ENCODE measurements at regions not wholly inside any gene's neighbourhood (a gene's known extent, or its start where the extent isn't known, plus 50 kb on each side); places are given as distances from the start of the nearest gene placed in this dataset.

DNA sequence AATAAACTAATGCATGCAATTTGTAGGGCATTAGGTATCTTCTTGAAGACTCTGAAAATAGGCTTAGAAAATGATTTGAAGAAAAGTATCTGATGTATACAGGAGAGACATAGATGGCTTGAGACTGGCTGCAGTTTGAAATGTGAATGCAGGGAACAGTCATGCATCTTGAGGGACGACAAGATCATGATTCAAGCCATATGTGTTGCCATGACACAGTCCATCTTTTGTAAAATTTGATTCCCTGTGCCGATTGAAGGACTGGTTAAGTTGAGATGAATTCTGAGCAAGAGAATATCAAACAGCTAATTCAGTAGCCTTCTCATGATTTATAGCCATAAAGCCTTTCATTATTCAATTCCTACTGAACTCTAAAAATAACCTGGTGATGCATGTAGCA is 231.6 kb downstream of the CASP12 start:
- ChIA-PET POLR2A (no interaction called here), CTCF (ENCODE audit: low intra/inter-chr PET ratio) (no interaction called here)
- Histone ChIP-seq H3K9me3 (replicated peaks; ENCODE audit: control insufficient read depth, insufficient read depth, low read depth, low read length) (no peaks in the 10 kb centered on the region), H2AFZ (ENCODE audit: low read depth, low read length) (no peak overlapping the region), H3K9me1 (ENCODE audit: control insufficient read depth, insufficient read depth, low read length) (no peaks in the 10 kb centered on the region), H3K27ac (ENCODE audit: extremely low read depth, low read depth, low read length) (no peak overlapping the region), H3K79me2 (ENCODE audit: control insufficient read depth, insufficient read depth, low read length) (no peaks in the 10 kb centered on the region), H3K36me3 (ENCODE audit: control insufficient read depth, insufficient read depth, low read length) (no peaks in the 10 kb centered on the region), H3K4me2 (ENCODE audit: insufficient read depth, low read length) (no peak overlapping the region), H4K20me1 (replicated peaks; ENCODE audit: control insufficient read depth, insufficient read depth, low read length) (no peaks in the 10 kb centered on the region), H3K27me3 (ENCODE audit: control insufficient read depth in 2 of 2, insufficient read depth in 2 of 2, low read length in 2 of 2) (no peaks in the 10 kb centered on the region), H3K9ac (ENCODE audit: insufficient read depth in 1 of 2, low read depth in 2 of 2, low read length in 2 of 2) (no peak overlapping the region), H3K4me1 (replicated peaks in 1 of 2; ENCODE audit: control insufficient read depth in 2 of 2, insufficient read depth in 2 of 2, low read length in 2 of 2) (no peaks in the 10 kb centered on the region), H3K4me3 (no peak overlapping the region)
- no TSS peak for BruUV-seq (replicated peaks)
- FAIRE-seq, result no peak
- intact Hi-C loops (cut with micrococcal nuclease) (no loop called here), in situ Hi-C loops (cut with MboI) (no loop called here)
- no peak for ATAC-seq
- no peak for DNase-seq (ENCODE audit: extremely low read depth in 1 of 4, low spot score in 3 of 4)
- WGBS (ENCODE audit: insufficient coverage, low coverage, missing lambda C conversion rate), result 0% methylated on average over 2 of the region's 2 CpGs
- TF ChIP-seq KLF10 (CRISPR knock-in tag; IDR thresholded peaks at IDR 0.05), result no peak
- no peak for TF ChIP-seq ZNF146 (CRISPR knock-in tag; IDR thresholded peaks at IDR 0.05; ENCODE audit: unreplicated experiment)
- TF ChIP-seq HOMEZ (CRISPR knock-in tag; IDR thresholded peaks at IDR 0.05), result no peak
- TF ChIP-seq SMARCB1 (IDR thresholded peaks at IDR 0.05; ENCODE audit: insufficient read length, low read depth), result no peak
- TF ChIP-seq RBBP5 (IDR thresholded peaks at IDR 0.05; ENCODE audit: borderline replicate concordance, insufficient read depth, low read length, poor library complexity, severe bottlenecking), result no peak
- no peak for TF ChIP-seq KLF1 (tag; IDR thresholded peaks at IDR 0.05)
- TF ChIP-seq SOX6 (IDR thresholded peaks at IDR 0.05), result no peak
- TF ChIP-seq MTA3 (IDR thresholded peaks at IDR 0.05; ENCODE audit: borderline replicate concordance), result no peak
- TF ChIP-seq PURB (CRISPR knock-in tag; IDR thresholded peaks at IDR 0.05; ENCODE audit: low read depth), result no peak
- TF ChIP-seq MED1 (CRISPR knock-in tag; IDR thresholded peaks at IDR 0.05; ENCODE audit: borderline replicate concordance), result no peak
- TF ChIP-seq PHF20 (IDR thresholded peaks at IDR 0.05; ENCODE audit: partially characterized antibody), result no peak

Data from K562 (cell line).